Colon (tissue), 2 donors: ENCODE measurements at regions not wholly inside any gene's neighbourhood (a gene's known extent, or its start where the extent isn't known, plus 50 kb on each side); places are given as distances from the start of the nearest gene placed in this dataset.
"Not testable (repeated sequence)": the region's sequence is repeated elsewhere in the genome, so short reads cannot be mapped to it uniquely, and the experiment has no call there.

ENCODE experiments used
- FAIRE-seq: peaks from 2 replicates; lab custom pipeline; 2012; peaks lifted over from hg19 to GRCh38; lab: Jason Lieb, UNC
- donor health status: control.
- donor health status: control.

DNA sequence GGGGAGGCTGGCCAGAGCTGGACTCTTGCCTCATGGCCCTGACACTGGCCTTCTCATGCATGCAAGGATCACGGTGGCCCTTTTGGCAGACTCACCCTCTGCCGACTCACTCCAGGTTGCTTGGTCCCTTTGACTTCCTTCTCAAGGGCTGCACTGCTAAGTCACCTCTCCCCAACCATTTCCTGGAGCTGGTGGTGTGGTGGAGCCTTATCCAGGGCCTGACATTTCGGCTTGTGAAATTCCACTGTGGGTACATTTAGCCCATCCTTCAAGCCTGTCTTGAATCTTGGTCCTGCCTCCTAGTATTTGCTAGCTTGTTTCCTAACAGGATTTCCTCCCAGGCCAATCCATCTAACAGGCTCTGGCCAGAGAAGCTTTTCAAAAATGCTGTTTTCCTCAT is 52.6 kb upstream of the JUN start:
- no peak for FAIRE-seq

DNA sequence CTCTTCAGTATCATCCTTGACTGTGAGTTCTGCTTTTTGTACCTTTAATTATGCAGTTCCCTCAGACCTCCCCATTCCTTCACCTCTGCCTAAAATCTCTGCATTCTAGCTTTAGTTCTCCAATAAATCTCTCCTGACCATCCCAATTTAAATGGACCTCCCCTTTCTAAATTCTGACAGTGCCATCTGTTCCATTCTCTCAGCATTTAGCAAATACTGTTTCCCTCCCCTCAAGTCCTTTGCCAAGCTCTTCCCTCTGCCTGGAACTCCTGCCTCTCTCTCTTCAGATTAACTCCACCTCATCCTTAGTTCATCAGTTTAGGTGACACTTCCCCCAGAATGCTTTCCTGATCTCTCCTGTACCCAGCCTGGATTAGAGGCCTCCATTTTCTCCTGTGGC is 54.0 kb upstream of the JUN start:
- no peak for FAIRE-seq

DNA sequence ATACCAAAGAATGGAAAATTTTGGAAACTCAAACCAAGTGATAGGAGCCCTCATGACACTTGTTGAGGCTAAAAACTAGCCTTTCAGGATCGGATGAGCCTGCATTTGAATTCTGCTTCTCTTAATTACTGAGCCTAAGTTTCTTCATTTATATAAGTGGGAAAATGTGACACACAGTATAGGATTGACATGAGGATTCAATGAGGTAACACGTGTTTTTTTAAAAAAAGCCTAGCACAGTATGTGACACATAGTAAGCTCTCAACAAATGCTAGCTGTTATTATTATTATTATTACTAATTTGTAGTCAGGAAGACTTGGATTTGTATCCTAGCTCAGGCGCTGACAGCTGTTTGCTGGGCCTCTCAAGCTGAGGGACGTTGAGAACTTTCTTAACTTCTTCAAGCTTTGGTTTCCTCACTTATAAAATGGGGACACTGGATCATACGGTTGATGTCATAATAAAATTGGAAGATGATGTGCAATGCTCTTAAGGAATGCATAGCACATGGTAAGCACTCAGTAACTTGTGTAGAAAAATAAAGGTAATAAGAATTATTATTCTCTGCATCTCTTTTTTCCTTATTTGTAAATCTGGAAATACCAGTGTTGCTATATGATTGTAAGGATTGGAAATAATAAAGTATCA is 55.4 kb upstream of the JUN start:
- no peak for FAIRE-seq

DNA sequence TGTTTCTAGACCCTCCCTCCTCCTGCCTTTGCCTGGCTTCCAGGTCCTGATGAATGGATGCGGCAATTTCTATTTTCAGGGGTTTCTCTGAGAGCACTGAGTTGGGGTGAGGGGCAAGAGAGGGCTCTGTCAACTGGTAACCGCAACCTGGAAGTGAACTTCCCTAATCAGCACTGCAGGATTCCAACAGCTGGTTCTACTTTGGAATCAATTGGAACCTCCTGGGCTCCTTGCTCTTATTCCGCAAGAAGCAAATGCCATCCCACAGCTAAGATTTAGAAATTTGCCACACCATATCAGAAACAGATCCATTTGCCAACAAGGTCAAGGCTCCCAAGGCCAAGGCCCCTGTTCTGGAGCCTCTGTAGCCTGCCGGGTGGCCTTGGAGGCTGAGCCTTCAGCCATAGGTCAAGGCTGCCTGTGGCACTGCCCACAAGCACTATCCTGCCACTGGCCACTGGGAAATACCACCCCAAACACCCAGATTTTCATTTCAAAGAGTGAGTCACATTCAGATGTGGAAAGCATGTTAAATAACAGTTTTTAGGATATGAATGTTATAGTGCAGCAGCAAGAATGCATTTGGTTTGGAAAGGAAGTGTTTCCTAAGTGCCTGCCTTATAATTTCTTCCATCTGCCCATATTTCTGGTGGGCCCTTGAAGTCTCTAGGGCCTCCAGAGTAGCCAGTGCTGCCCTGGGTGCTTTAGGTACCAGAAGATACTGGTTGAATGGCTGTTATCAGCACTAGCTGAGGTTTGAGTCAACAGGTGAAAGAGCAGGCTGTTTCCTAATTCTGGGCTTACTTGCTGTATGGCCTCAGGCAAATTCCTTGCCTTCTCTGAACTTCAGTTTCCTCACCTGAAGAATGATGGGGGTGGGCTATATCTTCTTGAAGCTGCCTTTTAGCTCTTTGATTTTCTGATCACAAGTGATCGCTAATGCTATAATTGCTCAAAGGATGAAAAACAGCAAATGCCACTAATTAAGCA is 56.3 kb upstream of the JUN start:
- FAIRE-seq = no peak

DNA sequence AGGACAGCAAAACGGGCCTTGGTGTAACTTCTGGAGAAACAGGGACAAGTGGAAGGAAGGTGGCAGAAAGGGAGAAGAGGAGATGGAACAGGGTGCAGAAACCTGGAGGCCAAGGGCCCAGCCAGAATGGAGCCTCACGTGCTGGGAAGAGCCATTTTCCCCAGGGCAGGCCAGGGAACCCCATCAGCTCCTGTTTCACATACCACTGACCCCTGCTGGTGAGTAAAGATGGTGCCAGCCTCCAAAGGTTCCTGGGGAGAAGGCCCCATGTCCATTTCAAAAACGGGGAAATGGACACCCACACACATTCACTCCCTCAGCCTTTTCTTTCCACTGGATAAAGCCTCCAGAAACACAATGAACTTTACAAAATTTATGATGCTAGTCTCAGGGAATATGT is 57.6 kb upstream of the JUN start:
- FAIRE-seq = no peak

DNA sequence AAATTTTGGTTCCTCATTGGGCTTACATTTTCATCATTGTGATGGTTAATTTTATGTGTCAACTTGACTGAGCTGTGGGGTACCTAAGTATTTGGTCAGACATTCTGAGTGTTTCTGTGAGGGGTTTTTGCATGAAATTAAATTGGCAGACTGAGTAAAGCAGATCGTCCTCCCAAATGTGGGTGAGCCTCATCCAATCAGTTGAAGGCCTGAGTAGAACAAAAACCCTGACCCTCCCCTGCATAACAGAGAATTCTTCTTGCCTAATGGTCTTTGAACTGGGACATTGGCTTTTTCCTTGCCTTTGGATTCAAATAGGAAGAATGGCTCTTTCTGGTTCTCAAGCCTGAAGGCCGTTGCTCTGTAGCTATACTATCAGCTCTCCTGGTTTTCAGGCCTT is 59.1 kb upstream of the JUN start:
- FAIRE-seq = no peak

DNA sequence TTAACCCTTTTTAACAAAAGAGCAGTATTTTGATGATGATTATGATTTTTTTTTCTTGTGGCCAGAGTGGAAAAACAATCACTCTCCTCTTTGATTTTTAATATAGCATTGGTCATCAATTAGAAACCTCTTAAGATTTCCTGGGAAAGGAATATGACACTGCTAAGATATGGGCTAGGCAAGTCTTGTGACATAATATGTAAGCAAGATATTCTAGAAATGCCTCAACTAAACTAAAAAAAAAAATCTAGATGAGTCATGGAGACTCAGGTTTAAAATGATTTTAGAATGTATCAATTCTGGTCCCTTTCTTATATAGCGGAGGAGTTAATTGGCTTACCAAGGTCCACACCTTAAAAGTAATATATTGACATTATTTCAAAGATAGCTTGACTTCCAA is 60.3 kb upstream of the JUN start:
- FAIRE-seq = no peak

DNA sequence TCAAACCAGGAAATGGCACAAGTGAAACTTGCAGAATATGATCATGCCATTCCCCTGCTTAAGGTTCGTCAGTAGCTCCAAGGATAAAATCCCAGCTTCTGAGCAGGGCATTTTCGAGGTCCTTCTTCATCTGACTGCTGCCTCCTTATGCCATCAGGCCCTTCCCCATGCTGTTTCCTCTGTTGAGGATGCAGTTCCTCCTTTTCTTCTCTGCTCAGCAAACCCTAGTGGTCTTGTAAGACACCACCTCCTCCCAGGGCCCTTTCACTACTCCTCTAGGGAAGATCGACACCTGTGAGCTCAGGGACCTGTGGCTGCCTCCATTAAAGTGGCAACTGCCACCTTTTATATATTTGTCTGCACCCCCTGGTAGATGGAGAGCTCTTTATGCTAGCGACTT is 62.1 kb upstream of the JUN start:
- FAIRE-seq = no peak

DNA sequence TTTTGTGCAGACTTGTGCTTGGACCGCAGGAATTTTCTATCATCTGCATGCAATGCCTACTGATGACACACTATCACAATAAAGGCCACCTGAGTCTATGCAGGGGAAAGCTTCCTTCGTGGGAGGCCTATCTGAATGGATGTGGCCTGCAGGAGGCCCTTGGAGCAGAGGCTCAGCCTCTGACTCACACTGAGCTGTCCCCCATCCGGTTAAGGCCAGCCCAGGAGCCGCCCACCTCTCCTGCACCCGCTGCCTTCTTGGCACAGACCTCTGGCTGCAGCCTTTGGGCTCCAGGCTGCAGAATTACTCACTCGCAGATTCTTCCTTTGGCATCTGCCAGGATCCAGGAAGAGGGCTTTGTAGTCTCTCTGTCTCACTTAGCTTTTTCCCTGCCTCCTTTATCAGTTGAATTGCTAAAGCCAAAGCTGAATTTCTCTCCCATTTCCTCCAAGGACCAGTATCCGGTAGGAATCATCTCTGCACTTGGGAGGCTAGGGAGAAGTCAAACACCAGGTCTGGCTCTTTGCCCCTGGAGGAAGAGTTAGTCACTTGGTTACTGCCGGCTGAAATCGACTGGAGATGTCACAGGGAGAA is 65.1 kb upstream of the JUN start:
- FAIRE-seq = no peak

DNA sequence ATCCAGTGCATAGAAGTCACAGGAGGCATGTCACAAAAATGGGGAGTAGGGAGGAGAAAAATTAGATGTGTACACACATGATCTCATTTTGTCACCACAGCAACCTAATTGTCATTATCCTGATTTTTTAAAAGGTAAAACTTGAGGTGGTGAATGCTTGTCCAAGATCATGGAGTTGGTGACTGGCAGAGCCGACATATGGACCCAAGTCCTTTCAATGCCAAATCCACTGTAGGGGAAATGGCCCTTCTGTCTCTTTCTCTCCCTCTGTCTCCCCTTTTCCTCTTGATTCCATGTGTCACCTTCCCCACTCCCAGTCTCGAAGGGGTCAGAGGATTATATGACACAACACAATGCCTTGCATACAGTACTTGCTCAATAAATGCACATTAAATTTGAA is 65.7 kb upstream of the JUN start:
- FAIRE-seq = no peak

DNA sequence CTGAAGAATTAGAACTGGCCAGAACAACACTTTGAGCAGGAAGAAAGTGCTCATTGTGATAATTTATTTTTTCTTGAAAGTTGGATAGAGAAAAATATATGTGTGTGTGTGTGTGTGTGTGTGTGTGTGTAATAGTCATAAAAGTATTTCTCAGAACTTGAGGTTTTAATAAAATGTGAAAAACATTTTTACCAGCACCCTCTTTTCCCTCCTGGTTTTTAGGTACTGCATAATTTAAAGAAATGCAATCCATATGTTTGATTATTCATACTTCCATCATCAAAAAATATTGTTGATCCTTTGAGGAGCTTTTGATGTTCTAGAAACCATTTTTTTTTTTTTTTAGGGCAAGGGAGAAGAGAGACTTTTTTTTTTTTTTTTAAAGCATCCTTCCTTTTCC is 66.8 kb upstream of the JUN start:
- FAIRE-seq = no peak

DNA sequence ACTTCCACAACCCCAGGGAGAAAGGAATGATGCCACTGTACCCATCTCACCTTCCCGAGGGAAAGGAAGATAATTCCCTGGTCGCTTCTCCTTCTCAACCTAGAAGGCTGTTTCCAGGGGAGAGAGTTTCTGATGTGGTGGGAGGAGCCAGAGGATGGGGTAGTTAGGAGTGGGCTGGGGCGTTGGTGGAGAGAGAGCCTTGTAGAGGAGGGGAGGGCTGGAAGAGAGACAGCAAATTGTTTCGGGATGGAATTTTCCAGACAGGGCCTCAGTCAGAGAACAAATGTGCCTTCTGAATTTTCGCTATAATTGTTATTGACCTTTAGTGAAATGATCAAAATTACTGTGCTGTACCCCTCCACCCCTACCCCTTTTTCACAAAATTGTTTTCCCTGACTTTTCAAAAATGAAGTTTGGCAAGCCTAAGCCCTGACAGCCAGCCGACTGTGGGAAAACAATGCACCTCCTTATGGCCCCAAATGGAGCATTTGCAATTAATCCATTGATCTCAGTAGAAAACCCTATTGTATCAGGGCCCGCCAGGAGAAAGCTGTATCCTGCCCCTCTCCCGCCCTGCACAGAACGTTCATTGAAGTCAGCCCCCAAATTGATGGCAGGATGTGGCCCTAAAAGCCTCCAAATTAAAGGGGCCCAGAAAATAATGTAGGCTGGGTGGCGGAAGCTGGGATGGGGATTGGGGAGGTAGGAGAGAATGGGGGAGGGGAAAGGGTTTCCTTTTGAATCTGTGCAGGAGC is 69.1 kb upstream of the JUN start:
- no peak for FAIRE-seq

DNA sequence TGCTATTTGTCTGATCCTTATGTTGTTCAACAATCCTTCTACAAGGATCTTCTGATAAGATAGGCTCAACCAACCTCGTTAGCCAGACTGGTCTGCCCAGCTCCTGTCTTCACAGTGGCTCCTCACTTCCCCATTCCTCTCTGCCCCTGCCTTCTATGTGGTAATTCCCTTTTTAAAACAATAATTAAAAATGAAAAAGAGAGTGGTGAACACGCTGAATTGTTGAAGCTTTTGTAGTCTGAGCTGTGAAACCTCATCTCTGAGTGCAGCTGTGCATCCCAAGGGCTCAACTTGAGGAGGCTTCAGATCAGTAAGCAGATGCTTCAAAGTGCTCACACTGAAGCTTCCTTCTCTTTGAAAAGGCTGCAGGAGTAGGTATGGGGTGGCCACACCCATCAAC is 70.7 kb upstream of the JUN start:
- no peak for FAIRE-seq

DNA sequence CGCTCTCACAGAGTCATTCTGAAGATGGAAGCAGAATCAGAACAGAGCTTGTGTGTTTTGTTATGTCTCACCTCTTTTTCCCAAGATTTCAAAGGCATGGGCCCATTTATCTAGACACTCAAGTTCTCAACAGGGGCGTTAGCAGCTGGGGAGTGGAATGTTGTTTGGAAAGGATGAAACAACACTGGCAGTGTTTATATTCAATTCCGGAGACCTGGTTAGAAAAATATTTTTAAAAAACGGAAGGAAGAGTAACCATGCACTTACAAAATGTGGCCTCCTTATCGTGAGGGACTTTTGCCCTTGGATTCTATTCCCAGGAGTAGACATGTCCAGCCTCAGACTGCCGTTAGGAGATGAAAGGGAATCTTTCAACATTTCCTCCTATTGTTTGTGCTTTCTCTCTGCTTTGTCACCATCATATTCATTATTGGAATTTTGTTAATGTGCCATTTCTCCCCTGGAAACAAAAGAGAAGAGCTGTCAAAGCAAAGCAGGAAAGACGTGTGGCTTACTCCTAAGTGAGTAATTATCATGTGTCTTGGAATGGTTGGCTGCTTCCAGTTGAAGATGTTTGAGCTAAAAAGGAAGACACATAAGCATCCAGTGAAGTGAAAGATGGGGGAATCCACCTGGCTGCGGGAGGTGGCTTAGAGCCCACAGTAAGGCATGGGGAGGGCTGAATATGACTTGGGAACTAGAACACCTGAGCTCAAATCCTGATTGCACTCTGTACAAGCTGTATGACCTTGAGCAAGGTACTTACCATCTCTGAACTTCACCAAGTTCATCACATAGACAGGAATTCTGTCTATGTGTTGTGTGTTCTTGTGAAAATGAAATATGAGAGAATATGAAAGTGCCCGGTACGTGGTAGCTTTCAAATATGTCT is 71.7 kb upstream of the JUN start:
- FAIRE-seq = no peak

DNA sequence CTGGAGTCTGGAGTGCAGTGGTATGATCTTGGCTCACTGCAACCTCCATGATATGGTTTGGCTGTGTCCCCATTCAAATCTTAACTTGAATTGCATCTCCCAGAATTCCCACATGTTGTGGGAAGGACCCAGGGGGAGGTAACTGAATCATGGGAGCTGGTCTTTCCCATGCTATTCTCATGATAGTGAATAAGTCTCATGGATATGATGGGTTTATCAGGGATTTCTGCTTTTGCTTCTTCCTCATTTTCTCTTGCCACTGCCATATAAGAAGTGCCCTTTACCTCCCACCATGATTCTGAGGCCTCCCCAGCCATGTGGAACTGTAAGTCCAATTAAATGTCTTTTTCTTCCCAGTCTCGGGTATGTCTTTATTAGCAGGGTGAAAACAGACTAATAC is 72.4 kb upstream of the JUN start:
- not testable (repeated sequence) for FAIRE-seq

DNA sequence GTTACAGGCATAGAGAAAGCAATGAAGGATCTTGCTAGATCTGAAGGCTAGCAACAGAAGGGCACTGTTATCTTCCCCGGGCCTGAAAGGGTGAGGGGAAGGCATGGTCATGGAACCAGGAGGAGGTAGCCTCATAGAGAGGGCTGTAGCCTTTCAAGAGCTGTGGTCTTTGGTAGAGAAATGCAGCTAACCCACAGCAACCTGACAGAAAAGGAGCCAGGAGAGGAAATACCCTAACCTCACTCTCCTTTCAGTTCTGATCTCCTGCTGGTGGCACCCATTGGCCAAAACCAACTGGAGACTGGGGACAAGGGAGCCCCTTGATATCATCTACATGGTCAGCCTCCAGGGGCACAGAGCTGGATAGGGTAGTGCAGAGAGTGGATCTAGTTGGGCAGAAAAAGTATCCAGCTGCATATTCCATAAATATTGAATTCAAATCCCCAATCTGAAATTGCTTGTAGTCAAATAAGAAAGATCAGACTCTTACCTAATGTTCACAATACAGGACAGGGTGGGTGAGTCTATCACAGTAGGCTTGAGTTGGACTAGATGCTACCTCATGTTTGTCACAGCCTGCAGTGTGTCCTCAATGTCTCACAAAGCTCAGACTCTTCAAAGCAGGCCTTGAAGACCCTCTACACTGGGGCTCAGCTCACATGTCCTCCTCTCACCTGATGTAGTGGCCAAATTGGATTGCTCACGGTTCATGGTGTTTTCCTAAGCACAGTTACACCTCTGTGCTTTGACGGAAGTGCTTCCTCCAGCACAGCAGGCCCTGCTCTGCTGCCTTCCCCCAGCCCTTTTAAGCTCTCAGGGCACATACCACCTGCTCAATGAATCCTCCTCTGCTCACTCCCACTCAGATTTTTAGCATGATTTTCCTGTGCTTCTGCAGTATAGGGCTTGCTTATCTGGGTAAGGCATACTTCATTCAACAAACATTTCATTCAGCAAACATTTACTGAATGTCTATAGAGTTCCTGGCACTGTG is 74.1 kb upstream of the JUN start:
- no peak for FAIRE-seq

DNA sequence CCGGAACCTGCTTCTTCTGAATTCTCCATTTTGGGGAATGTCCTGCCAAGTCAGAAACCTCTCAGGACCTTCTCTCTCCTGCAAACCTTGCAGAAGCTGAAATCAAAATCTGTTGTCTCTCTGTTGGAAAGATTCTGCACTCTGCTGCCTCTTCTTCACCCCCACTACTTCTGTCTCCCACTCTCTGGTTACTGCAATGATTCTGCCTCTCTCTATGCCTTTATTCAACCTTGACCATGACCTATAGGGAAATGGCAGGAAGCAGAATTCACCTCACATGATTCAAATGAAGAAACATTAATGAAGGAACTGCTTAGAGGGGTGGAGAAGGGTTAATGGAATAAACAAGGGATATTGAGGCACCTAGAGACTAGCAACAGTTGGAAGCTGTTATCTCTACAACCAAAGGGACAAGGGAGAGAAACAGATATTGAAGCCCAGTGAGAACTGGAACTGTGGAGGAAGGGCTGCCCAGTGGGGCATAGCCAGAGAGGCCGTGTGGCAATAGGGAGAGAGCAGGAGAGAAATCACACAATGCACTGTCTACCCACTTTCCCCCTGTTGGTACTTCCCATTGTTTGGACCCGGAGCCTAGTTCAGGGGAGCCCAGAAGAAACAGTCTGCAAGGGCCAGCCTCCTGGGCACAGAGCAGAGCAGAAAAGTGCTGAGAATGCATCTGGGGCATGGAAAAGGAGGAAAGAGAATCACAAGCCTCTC is 76.1 kb upstream of the JUN start:
- FAIRE-seq = no peak

DNA sequence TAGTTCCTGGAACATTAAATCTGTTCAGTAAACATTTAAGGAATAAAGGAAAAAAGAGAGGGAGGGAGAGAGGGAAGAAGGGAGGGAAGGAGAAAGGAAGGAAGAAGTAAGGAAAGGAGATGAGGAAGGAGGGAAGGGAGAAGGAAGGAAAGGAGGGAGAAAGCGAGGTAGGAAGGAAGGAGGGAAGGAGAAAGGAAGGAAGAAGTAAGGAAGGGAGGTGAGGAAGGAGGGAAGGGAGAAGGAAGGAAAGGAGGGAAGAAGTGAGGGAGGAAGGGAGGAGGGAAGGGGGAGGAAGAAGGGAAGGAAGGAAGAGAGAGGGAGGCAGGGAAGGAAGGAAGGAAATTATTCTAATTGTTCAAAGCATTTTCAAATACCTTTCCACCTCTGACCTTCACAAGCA is 77.2 kb upstream of the JUN start:
- no peak for FAIRE-seq

DNA sequence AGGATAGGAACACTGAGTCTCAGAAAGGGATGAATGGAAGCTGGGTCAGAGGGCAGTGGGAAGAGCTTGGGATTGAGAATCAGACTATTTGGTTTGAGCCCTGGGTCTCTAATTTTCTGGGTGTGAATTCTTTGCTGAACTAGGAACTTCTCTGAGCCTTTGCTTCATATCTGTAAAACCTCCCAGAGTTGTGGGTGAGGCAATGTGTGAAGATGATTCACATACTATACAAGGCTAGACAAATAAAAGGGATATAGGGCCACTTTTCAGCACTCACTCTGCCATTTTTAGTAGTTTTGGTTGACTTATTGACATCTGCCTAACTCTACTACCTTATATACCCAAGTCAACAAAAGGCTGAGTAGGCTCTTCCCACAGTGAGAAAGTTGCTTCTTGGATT is 77.7 kb upstream of the JUN start:
- FAIRE-seq = no peak
